ENCODE measurements at regions not wholly inside any gene's neighbourhood (a gene's known extent, or its start where the extent isn't known, plus 50 kb on each side); places are given as distances from the start of the nearest gene placed in this dataset.
"Not testable (repeated sequence)": the region's sequence is repeated elsewhere in the genome, so short reads cannot be mapped to it uniquely, and the experiment has no call there.

DNA sequence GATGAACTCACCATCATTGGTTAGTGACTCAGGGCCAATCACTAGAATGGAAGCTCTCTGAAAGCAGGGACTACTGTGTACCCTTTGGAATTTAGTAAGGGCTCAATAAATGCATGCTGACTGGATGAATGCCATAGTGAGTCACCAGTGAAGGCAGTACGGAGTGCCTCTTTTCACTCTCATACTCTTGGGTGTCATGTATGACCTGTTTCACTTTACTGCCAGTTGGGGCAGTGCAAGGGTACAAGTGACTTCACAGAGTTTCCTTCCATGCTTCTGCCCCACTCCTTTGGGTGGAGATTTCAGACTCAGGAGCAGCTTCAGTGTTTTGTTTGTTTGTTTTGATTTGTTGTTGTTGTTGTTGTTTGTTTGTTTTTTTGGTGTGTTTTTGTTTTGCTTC is 57.7 kb downstream of the SOX3 start:
- H3K36me3 Mint-ChIP-seq = no peaks in the 10 kb centered on the region
- no peak for DNase-seq (ENCODE audit: low spot score in 2 of 2)
- H3K27ac Mint-ChIP-seq = no peak overlapping the region
- ATAC-seq = no peak
- H3K9me3 Mint-ChIP-seq = peaks cover 0 to 4% of the 10 kb centered on the region in 2 donors

DNA sequence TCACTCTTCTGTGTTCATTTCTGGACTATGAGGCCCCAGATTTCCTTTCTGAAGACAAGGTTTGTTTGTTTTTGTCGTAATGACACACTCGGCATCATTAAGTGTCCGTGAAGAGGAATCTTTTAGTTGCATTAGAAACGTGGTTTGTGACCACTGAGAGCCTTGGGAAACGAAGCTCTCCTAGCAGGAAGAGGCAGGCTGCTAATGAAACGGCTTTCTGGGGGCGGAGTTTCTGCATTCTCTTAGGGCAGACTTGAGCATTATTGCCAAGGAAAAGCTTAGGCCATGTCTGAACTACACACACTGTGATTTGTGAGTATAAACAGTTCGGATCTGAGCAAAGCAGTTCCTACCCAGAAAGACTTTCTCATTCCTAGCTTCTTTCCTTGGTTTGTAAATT is 64.0 kb downstream of the SOX3 start:
- ATAC-seq = no peak
- Mint-ChIP-seq H3K36me3 (no peaks in the 10 kb centered on the region), H3K9me3 (peaks cover 0 to 4% of the 10 kb centered on the region in 2 donors), H3K27ac (no peak overlapping the region)
- DNase-seq (ENCODE audit: low spot score in 2 of 2) = no peak

DNA sequence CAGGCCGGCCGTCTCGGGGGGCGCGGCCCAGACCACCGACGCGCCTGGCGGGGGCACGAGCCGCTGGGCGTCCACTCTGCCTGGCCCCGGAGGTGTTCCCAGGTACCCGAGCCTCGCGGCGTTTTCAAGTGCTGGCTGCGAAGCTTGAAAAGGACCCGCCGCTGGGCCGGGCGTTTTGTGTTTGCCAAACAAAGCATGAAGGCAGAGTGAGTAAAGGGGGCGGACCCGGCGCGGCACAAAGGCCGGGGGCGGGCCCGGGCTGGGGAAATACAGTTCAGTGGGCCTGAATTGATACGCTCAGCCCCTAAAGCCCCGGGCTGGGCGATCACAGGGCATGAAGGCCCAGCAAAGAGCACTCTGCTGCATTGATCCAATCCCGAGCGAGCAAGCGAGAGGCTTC is 65.4 kb downstream of the SOX3 start:
- Mint-ChIP-seq H3K36me3 (no peaks in the 10 kb centered on the region), H3K27ac (no peak overlapping the region), H3K9me3 (peaks cover 0 to 4% of the 10 kb centered on the region in 2 donors)
- no peak for ATAC-seq
- no peak for DNase-seq (ENCODE audit: low spot score in 2 of 2)

DNA sequence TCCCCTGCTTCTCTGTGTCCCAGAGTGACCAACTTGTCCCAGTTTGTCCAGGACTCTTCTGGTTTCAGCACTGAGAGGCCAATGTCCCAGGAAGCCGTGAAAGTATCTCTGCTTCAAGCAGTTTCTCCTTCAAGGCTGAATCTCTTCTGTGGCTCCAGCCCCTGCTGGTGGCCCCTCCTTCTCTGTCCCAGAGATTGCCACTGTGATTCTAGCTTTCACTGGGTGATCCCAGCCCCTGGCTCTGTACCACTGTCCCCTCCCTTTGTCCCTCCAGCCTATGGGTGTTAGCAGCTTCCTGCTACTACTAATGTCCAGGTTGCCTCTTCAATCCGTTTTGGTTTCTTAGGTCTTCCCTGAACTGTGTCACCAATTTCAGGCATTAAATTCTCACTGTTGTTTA is 70.5 kb downstream of the SOX3 start:
- DNase-seq (ENCODE audit: low spot score in 2 of 2) (no peak), ATAC-seq (no peak)
- no peak overlapping the region for H3K27ac Mint-ChIP-seq
- no peaks in the 10 kb centered on the region for H3K9me3 Mint-ChIP-seq
- H3K36me3 Mint-ChIP-seq = no peaks in the 10 kb centered on the region

DNA sequence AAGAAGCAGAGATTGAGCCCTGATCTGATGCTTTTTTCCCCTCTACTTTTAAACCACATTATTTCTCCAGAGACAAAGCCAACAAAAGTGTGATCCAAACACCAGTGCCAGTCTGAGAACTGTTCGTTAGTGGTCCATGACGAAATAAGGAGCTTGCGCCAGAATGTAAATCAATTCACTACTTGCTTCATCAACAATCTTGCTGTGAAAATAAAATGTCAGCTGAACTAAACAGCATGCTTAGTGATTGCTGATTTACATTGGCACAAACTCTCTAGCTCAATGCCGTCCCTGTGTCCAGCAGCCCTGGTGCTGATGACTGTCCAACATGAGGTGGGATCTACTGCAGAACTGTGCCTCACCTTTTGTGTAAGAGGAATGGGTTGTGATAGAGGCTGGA is 71.3 kb downstream of the SOX3 start:
- DNase-seq (ENCODE audit: low spot score in 2 of 2) = no peak
- no peak overlapping the region for H3K27ac Mint-ChIP-seq

DNA sequence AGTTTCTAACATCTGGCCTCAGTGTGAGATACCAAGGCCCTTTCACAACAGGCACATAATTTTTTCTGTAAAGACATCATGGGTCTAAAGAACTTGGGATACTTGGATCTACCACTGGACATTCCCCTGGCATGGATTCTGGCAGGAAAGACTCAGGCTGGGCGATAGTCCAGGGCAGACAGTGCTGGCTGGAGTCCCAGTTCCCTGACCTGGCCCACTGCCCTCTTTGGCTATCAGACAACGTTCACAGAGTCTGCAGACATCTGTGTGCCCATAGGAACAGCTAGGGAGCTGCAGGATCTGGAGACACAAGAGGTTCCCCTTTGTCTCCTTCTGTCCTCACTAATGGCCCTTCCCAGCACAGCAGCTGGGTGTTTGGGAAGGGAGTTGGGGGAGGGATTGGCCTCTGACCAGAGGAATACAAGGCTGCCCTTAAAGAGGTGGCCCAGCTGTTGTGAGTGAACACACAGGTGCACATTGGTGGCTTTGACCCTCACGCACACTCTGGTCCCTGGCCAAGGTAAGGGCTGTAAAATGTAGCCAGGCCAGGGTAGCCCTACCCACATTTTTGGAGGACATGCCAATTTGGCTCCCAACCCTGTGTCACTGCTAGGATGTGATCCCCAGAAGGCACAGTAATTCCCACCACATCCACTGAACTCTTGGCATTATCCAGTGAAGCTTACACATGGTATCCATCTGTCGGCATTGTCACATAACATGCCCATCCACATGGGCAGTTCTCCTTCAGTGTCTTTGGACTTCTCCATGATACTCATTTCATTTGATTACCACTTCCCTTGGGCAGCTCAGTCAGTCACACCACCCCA is 72.3 kb downstream of the SOX3 start:
- ATAC-seq = no peak
- no peaks in the 10 kb centered on the region for H3K36me3 Mint-ChIP-seq
- no peak overlapping the region for H3K27ac Mint-ChIP-seq
- no peaks in the 10 kb centered on the region for H3K9me3 Mint-ChIP-seq
- no peak for DNase-seq (ENCODE audit: low spot score in 2 of 2)

More for the DNA sequence above, 71.3 kb downstream of the SOX3 start:
- H3K36me3 Mint-ChIP-seq = no peaks in the 10 kb centered on the region
- H3K9me3 Mint-ChIP-seq = no peaks in the 10 kb centered on the region
- no peak for ATAC-seq

DNA sequence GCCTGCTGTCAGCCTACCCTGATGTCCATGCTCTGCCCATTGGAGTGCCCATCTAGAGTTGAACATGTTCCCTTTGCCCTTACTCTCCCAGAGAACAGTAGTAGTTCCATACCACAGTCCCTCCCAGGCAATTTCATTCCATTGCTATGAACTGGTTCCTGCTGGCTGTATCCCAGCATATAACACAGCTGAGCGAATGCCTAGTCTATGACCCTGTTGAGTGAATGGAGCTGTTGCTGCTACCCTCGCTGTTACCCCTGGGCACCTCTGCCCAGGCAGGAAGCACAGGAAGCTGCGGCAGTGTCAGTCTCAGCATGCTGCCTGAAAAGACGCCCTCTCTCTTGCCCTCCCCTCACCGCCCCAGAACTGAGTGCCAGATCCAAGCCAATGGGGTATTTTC is 73.3 kb downstream of the SOX3 start:
- ATAC-seq = no peak
- Mint-ChIP-seq H3K36me3 (no peaks in the 10 kb centered on the region), H3K27ac (no peak overlapping the region), H3K9me3 (no peaks in the 10 kb centered on the region)
- no peak for DNase-seq (ENCODE audit: low spot score in 2 of 2)

DNA sequence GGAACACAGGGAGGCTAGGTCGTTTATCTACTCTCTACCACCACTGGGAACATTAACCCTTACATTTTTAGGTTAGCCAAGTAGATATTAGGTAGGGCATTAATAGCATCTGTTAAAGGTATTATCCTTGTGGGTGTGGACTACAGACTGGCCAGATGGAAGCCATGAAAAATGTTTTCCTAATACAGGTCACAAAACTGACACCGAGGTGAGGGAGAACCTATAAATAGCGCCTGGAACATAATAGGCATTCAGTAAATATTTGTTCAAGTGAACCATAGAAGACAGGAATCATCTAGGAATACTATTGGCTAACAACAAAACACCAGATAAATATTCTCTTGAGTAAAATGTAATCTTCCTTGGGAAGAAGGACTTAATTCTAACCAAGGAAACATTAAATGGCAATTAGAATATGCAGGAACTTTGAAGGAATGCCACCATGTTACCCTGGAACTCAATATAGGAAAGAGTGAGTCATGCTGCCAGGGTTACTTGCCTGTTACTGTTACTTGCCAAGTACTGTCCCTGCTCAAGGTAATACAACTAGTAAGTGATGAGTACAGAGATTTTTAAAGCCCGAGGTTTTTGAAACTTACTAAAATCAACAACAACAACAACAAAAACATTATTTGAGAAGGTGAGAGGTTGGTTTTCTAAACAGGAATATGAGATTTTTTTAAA is 79.0 kb downstream of the SOX3 start:
- no peak for DNase-seq (ENCODE audit: low spot score in 2 of 2)

DNA sequence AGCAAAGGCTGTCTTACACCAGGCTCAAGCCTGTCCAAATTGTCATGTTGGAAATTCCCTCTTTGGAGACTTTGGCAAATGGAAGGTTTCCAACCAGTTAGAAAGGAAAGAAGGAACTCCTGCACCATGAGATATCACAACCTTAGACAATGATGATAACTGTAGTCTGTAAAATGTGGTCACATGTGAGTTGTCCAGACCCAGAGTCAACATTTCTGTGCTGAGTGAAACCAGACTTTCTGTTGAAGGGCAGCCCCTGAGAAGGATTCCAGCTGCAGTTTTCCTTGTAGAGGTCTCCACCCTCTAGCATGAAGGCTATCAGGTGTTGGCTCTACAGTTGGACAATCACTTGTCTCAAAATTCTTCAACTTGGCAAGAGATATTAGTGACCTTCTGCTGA is 82.4 kb downstream of the SOX3 start:
- peaks cover 0 to under 1% of the 10 kb centered on the region in 2 donors for H3K9me3 Mint-ChIP-seq

More for the DNA sequence above, 79.0 kb downstream of the SOX3 start:
- no peaks in the 10 kb centered on the region for H3K9me3 Mint-ChIP-seq
- no peak overlapping the region for H3K27ac Mint-ChIP-seq
- no peak for ATAC-seq
- H3K36me3 Mint-ChIP-seq = no peaks in the 10 kb centered on the region

DNA sequence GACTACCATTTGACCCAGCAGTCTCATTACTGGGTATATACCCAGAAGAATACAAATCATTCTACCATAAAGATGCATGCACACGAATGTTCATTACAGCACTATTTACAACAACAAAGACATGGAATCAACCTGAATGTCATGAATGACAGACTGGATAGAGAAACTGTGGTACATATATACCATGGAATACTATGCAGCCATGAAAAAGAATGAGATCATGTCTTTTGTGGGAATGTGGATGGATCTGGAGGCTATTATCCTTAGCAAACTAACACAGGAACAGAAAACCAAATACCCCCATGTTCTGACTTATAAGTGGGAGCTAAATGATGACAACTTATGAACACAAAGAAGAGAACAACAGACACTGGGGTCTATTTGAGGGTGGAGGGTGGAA is 102.7 kb downstream of the SOX3 start:
- not testable (repeated sequence) for DNase-seq (ENCODE audit: low spot score in 2 of 2); H3K36me3 Mint-ChIP-seq; H3K9me3 Mint-ChIP-seq; ATAC-seq; H3K27ac Mint-ChIP-seq

More for the DNA sequence above, 82.4 kb downstream of the SOX3 start:
- no peak for ATAC-seq
- Mint-ChIP-seq H3K27ac (no peak overlapping the region), H3K36me3 (no peaks in the 10 kb centered on the region)
- no peak for DNase-seq (ENCODE audit: low spot score in 2 of 2)

DNA sequence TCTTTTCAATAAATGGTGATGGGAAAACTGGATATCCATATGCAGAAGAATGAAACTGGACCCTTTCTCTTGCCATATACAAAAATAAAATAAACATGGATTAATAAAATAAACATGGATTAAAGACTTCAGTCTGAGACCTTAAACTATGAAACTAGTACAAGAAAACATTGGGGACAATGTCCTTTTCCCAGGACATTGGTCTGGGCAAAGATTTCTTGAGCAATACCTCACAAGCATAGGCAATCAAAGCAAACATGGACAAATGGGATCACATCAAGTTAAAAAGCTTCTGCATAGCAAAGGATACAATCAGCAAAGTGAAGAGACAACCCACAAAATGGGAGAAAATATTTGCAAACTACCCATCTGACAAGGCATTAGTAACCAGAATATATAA is 108.5 kb downstream of the SOX3 start:
- DNase-seq (ENCODE audit: low spot score in 2 of 2); H3K9me3 Mint-ChIP-seq; ATAC-seq; H3K27ac Mint-ChIP-seq; H3K36me3 Mint-ChIP-seq: not testable (repeated sequence)

DNA sequence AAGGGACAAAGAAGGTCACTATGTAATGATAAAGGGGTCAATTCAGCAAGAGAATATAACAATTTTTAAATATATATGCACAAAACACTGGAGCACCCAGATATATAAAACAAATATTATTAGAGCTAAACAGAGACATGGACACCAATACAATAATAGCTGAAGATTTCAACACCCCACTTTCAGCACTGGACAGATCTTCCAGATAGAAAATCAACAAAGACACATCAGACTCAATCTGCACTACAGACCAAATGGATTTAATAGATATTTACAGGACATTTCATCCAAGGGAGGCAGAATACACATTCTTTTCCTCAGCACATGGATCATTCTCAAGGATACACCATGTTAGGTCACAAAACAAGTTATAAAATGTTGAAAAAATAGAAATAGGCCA is 111.4 kb downstream of the SOX3 start:
- no peak for ATAC-seq
- no peak for DNase-seq (ENCODE audit: low spot score in 2 of 2)
- H3K36me3 Mint-ChIP-seq = no peaks in the 10 kb centered on the region
- peaks cover 0 to 6% of the 10 kb centered on the region in 2 donors for H3K9me3 Mint-ChIP-seq
- H3K27ac Mint-ChIP-seq = no peak overlapping the region

DNA sequence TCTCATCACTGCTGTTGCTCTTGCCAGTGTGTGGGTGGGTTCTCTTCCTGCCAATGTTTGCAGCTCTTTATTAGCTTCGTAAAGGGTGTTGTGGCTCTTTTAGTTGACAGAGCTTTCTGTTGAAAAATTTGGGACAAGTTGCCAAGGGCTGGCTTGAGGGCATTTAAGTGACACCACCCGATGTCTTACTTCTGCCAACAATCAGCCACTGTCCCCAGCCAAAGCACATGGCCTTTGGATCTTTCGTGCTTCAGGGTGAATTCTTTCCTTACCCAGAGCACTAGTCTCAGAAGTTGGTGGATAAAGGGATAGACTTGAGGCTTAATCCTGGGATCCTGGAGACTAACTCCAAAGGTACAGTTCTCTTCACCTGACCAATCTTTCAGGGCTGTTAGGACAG is 113.6 kb downstream of the SOX3 start:
- Mint-ChIP-seq H3K27ac (no peak overlapping the region), H3K36me3 (no peaks in the 10 kb centered on the region), H3K9me3 (peaks cover 0 to under 1% of the 10 kb centered on the region in 2 donors)
- DNase-seq (ENCODE audit: low spot score in 2 of 2) = no peak
- no peak for ATAC-seq

DNA sequence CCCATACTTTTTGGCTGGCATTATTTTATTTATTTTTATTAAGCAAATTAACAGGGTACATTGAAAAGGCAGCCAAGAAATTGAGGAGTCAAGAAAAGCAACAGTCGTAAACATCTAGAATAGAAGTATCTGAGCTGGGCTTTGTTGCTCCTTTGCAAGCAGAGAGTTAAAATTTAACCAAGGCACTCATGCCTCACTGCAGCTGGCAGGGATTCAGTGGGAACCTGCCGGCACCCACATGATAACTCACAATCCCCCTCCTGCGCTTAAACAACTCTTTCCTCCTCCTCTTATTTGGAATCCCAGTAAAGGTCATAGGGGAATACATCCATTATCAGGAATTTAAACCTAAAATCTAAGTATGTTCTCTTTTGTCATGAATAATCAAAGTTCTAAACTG is 115.5 kb downstream of the SOX3 start:
- ATAC-seq (no peak), DNase-seq (ENCODE audit: low spot score in 2 of 2) (no peak)
- Mint-ChIP-seq H3K27ac (no peak overlapping the region), H3K9me3 (peaks cover 0 to 9% of the 10 kb centered on the region in 2 donors), H3K36me3 (no peaks in the 10 kb centered on the region)

DNA sequence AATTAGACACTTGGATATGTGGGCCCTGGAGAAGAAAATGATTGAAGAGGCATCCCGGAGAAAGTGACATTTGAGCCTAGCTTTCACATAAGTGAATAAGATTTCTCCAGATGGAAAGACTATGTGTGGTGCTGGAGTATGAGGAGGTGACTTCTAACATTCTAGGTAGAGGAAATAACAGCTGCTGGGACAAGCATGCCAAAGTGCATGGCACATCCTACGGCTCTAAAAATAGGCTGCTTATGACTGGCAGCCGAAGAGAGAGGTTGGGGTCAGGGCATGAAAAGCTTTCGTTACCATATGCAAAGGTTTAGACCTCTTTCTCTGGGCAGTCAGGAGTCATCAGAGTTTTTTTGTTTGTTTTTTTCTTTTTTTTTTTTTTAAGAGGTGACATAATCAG is 142.0 kb downstream of the SOX3 start:
- Mint-ChIP-seq H3K9me3 (no peaks in the 10 kb centered on the region), H3K27ac (no peak overlapping the region), H3K36me3 (no peaks in the 10 kb centered on the region)
- ATAC-seq (no peak), DNase-seq (ENCODE audit: low spot score in 2 of 2) (no peak)

DNA sequence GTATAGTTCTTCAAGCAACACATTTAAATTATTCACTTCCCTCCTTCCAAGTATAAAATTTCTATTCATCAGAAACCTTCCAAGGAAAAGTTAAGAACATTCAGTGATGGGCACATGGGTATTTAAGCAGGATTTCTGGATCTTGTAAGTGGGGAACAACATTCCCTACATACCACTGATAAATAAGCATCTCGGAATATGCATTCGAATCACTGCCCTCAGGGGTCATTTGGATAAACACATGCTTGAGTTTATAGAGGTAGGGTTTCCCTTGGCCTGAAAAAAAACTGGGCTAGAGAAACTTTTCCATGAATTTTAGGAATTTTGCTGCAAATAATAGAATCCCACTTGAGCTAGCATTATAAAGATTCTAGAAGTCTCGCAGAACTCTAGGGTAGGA is 143.9 kb downstream of the SOX3 start:
- ATAC-seq = no peak
- DNase-seq (ENCODE audit: low spot score in 2 of 2) = no peak
- Mint-ChIP-seq H3K27ac (no peak overlapping the region), H3K36me3 (no peaks in the 10 kb centered on the region), H3K9me3 (no peaks in the 10 kb centered on the region)

DNA sequence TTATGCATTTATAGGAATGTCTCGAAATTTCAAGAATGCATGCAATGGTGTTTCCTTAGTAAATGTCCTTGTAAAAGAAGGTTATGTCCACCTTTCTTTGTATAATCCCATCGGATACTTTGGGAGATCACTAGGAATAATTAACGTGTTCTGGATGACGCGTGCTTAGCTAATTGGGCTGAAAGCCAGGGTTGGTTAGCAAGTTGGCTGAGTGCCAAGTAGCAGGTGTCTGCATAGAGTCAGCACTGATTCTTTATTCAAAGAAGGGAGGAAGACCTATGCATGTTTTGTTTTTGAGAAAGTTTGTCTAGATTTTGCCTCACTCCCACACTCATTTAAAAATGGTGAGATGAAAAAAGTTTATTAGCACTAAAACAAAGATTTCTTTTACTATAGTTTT is 144.6 kb downstream of the SOX3 start:
- Mint-ChIP-seq H3K36me3 (no peaks in the 10 kb centered on the region), H3K27ac (no peak overlapping the region), H3K9me3 (no peaks in the 10 kb centered on the region)
- ATAC-seq (no peak), DNase-seq (ENCODE audit: low spot score in 2 of 2) (no peak)

DNA sequence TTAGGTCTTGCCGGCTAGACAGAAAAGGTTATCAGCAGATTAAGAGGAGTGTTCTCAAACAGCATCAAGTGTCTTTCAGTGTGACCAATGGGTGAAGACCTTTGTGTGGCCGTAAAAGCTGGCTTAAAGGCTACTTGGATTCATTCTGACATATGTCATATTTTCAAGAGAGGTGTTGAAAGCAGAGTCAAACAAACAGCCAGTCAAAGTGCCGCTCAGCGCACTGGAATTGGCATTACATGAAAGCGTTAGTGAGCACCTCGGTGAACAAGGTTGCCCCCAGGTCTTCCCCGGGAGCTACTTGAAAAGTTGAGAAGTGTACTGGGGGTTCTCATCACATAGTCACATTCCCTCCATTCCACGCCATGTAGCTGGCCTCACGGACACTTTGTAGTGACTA is 148.9 kb downstream of the SOX3 start:
- Mint-ChIP-seq H3K36me3 (no peaks in the 10 kb centered on the region), H3K27ac (no peak overlapping the region), H3K9me3 (peaks cover 4 to 6% of the 10 kb centered on the region in 2 donors)
- ATAC-seq (no peak), DNase-seq (ENCODE audit: low spot score in 2 of 2) (no peak)
